ENCODE measurements at regions not wholly inside any gene's neighbourhood (a gene's known extent, or its start where the extent isn't known, plus 50 kb on each side); places are given as distances from the start of the nearest gene placed in this dataset.

DNA sequence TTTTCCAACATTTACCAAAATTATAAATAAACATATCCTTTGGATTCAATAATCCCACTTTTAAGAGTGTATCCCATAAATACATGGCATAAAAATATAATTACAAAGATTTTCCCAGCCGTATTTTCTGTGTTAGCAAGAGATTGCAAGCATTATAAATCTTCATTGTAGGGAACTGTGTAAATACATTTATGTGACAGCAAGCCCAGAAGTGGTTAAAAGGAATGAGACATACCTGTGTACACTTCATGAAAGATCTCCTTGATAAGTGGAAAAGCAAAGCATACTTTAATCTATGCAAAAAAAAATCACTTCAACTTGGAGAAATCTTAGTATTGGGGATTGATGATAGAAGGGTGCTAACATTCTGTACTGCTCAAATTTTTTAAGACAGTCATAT is 173.1 kb downstream of the GASK1B start:
- Histone ChIP-seq H3K4me3 (ENCODE audit: low read depth, low read length) (no peak overlapping the region), H3K36me3 (ENCODE audit: control insufficient read depth, insufficient read depth, low read length) (no peaks in the 10 kb centered on the region), H3K27me3 (ENCODE audit: control insufficient read depth, insufficient read depth, low read length) (no peaks in the 10 kb centered on the region)
- TF ChIP-seq CTCF (IDR thresholded peaks at IDR 0.05; ENCODE audit: insufficient read depth, low read depth, low read length) = no peak
- CTCF ChIA-PET = no interaction called here
- POLR2A ChIA-PET = no interaction called here
- no peak for DNase-seq (ENCODE audit: low read depth)

DNA sequence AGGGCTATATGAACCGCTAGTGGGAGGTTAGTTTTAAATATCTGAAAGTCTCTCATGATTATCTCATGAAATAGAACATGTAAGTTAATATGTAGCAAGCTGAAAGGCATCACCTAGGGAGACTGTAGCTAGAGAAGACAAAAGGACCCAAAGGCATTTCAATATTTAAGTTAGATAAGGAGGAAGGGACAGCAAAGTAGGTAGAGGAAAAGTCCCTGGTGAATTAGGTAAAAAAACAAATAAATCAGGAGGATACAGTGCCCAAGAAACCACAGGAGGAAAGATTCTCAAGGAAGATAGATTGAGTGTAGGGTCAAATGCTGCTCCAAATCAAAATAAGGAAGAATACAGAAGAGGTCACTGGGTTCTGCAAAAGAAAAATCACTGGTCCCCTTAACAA is 175.5 kb downstream of the GASK1B start:
- no peaks in the 10 kb centered on the region for H3K36me3 ChIP-seq (ENCODE audit: control insufficient read depth, insufficient read depth, low read length)
- no peak for TF ChIP-seq CTCF (IDR thresholded peaks at IDR 0.05; ENCODE audit: insufficient read depth, low read depth, low read length)
- no peak overlapping the region for H3K4me3 ChIP-seq (ENCODE audit: low read depth, low read length)
- POLR2A ChIA-PET = no interaction called here
- CTCF ChIA-PET = interaction anchor here (0.6 to 2.7 kb wide), 4 partner anchors 174 to 727 kb away, joined by 3 to 13 read pairs (median 3); no protein-coding TSS in a partner anchor
- DNase-seq (ENCODE audit: low read depth) = no peak
- no peaks in the 10 kb centered on the region for H3K27me3 ChIP-seq (ENCODE audit: control insufficient read depth, insufficient read depth, low read length)

DNA sequence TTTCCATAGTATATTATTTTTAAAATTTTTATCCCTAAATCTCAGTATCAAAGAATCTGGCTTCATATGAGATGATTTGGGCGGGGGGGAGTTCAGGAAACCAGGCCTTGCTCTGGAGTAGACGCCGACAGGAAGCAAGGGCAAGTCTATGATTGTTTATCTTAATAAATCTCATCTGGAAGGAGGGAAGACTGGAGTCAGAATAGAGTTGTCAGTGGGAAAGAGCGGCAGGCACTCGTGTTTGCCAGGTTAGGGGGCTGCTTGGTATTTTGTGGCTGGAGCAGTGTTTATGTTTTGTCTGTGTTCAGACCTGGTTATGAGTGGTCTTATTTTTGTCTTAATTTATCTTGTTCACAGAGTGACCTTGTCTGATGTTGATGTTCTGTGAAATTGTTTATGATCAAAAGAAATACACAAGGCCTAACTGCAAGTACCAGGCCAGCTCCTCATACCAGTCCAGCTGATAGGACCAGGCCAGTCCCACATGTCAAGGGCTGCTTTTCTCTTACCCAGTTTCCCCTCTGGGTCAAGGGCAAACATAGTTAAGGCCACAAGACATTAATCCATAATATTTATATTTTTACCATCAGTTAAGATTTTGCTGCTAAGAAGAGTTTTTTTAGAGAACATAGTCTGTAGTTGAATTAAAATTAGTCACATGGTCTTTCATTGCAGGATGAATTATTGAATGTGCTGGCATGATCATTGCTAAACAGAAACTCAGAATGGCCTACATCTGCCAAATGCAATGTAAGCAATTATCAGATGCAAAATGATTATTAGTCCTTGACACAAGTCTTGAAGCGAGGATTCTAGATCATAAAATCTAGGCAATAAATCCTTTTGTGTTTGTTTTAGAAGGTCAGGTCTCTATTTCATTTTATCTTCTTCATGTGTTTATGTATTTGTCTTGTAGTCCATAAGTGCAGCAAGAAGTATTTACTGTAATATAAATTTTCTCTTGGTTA is 176.5 kb downstream of the GASK1B start:
- TF ChIP-seq CTCF (IDR thresholded peaks at IDR 0.05; ENCODE audit: insufficient read depth, low read depth, low read length) = no peak
- POLR2A ChIA-PET = no interaction called here
- Histone ChIP-seq H3K4me3 (ENCODE audit: low read depth, low read length) (no peak overlapping the region), H3K36me3 (ENCODE audit: control insufficient read depth, insufficient read depth, low read length) (no peaks in the 10 kb centered on the region), H3K27me3 (ENCODE audit: control insufficient read depth, insufficient read depth, low read length) (no peaks in the 10 kb centered on the region)
- CTCF ChIA-PET = interaction anchor here (0.7 to 2.7 kb wide), 3 partner anchors 175 to 259 kb away, joined by 3 to 13 read pairs (median 3); no protein-coding TSS in a partner anchor
- no peak for DNase-seq (ENCODE audit: low read depth)

DNA sequence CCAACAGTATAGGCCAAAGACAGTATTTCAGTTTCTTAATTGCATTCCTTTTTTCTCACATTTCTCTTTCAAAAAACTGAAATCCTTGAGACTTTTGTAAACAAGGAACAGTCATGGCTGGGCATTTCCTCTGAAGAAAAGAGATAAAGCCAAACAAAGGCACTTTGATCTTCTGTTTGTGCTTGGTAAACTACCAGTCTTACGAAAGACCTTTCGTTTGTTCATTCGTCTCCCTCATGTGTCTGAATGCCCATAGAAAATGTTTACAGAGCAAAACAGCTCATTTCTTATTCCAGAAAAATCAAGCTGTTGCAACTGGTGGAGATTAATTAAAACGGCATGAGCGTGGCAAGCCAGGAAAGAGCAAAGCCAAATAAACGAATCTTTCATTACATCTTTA is 178.0 kb downstream of the GASK1B start:
- ChIA-PET POLR2A (interaction anchor here (0.6 kb wide), 2 partner anchors 169 to 879 kb away, joined by 3 to 4 read pairs; no protein-coding TSS in a partner anchor), CTCF (interaction anchor here (1.3 kb wide), 1 partner anchor 177 kb away, joined by 4 read pairs; no protein-coding TSS in a partner anchor)
- TF ChIP-seq CTCF (IDR thresholded peaks at IDR 0.05; ENCODE audit: insufficient read depth, low read depth, low read length) = no peak
- DNase-seq (ENCODE audit: low read depth) = no peak
- Histone ChIP-seq H3K4me3 (ENCODE audit: low read depth, low read length) (no peak overlapping the region), H3K36me3 (ENCODE audit: control insufficient read depth, insufficient read depth, low read length) (no peaks in the 10 kb centered on the region), H3K27me3 (ENCODE audit: control insufficient read depth, insufficient read depth, low read length) (no peaks in the 10 kb centered on the region)

All from BJ (cell line).